ENCODE measurements at regions not wholly inside any gene's neighbourhood (a gene's known extent, or its start where the extent isn't known, plus 50 kb on each side); places are given as distances from the start of the nearest gene placed in this dataset.
A peak's percentile ranks its signal among the peaks of the same experiment; 100 is the strongest.

- WGBS (ENCODE audit: extremely low coverage, insufficient coverage, low lambda C conversion rate), result no CpG with 5 or more reads among the region's 3 CpGs
These were observed 156.6 kb downstream of the AKAIN1 start for GRCh38 chr18:5040476-5040875.

GRCh38 chr18:5036523-5036922 lies 160.5 kb downstream of the AKAIN1 start:
- no peak overlapping the region for H3K4me2 ChIP-seq (ENCODE audit: low read length)
- no peaks in the 10 kb centered on the region for H3K79me2 ChIP-seq (ENCODE audit: control insufficient read depth, insufficient read depth, low read length)
- H2BK120ac ChIP-seq (ENCODE audit: low read depth, low read length), result no peak overlapping the region
- peaks cover 2% of the 10 kb centered on the region for H3K4me1 ChIP-seq (ENCODE audit: control insufficient read depth, low read depth, low read length)
- H2BK15ac ChIP-seq (replicated peaks; ENCODE audit: low read depth), result no peak overlapping the region
- H4K5ac ChIP-seq (ENCODE audit: low read length), result no peak overlapping the region
- no peak overlapping the region for H3K56ac ChIP-seq (ENCODE audit: low read length)
- peak; percentile 46 for DNase-seq
- no peak overlapping the region for H3K4ac ChIP-seq (ENCODE audit: low read depth, low read length)
- no peak overlapping the region for H4K8ac ChIP-seq (ENCODE audit: low read depth, low read length)
- H3K79me1 ChIP-seq (ENCODE audit: low read length), result no peaks in the 10 kb centered on the region
- no peak overlapping the region for H3K4me3 ChIP-seq (ENCODE audit: low read length)
- H3K27ac ChIP-seq (ENCODE audit: low read depth, low read length), result no peak overlapping the region
- no peak overlapping the region for H2AK5ac ChIP-seq (ENCODE audit: low read length)
- no peak overlapping the region for H3K18ac ChIP-seq (ENCODE audit: low read length)
- no peaks in the 10 kb centered on the region for H3K36me3 ChIP-seq (ENCODE audit: control insufficient read depth, insufficient read depth, low read length)
- no peak overlapping the region for H3K9ac ChIP-seq (ENCODE audit: low read length)
- no peak overlapping the region for H2BK5ac ChIP-seq (ENCODE audit: low read length)
- no peaks in the 10 kb centered on the region for H3K27me3 ChIP-seq (ENCODE audit: insufficient read depth, low read length, poor library complexity)
- H3K23ac ChIP-seq (ENCODE audit: low read length), result no peak overlapping the region

More at GRCh38 chr18:5040476-5040875, 156.6 kb downstream of the AKAIN1 start:
- no peaks in the 10 kb centered on the region for H3K27me3 ChIP-seq (ENCODE audit: insufficient read depth, low read length, poor library complexity)
- peaks cover 2% of the 10 kb centered on the region for H3K4me1 ChIP-seq (ENCODE audit: control insufficient read depth, low read depth, low read length)
- no peak overlapping the region for H3K4ac ChIP-seq (ENCODE audit: low read depth, low read length)
- H3K9ac ChIP-seq (ENCODE audit: low read length), result no peak overlapping the region
- H2BK120ac ChIP-seq (ENCODE audit: low read depth, low read length), result no peak overlapping the region
- H4K8ac ChIP-seq (ENCODE audit: low read depth, low read length), result no peak overlapping the region
- H2AK5ac ChIP-seq (ENCODE audit: low read length), result no peak overlapping the region
- H3K36me3 ChIP-seq (ENCODE audit: control insufficient read depth, insufficient read depth, low read length), result no peaks in the 10 kb centered on the region
- H4K5ac ChIP-seq (ENCODE audit: low read length), result no peak overlapping the region
- H2BK15ac ChIP-seq (replicated peaks; ENCODE audit: low read depth), result no peak overlapping the region
- H2BK5ac ChIP-seq (ENCODE audit: low read length), result no peak overlapping the region
- no peak overlapping the region for H3K23ac ChIP-seq (ENCODE audit: low read length)
- H3K18ac ChIP-seq (ENCODE audit: low read length), result no peak overlapping the region
- no peak overlapping the region for H3K4me2 ChIP-seq (ENCODE audit: low read length)
- no peak overlapping the region for H3K27ac ChIP-seq (ENCODE audit: low read depth, low read length)
- H3K56ac ChIP-seq (ENCODE audit: low read length), result no peak overlapping the region
- no peak for DNase-seq
- H3K79me1 ChIP-seq (ENCODE audit: low read length), result no peaks in the 10 kb centered on the region
- no peak overlapping the region for H3K4me3 ChIP-seq (ENCODE audit: low read length)
- H3K79me2 ChIP-seq (ENCODE audit: control insufficient read depth, insufficient read depth, low read length), result no peaks in the 10 kb centered on the region

- DNase-seq, result no peak
- H3K27me3 ChIP-seq (ENCODE audit: insufficient read depth, low read length, poor library complexity), result no peaks in the 10 kb centered on the region
- H2BK15ac ChIP-seq (replicated peaks; ENCODE audit: low read depth), result no peak overlapping the region
- no peak overlapping the region for H3K4ac ChIP-seq (ENCODE audit: low read depth, low read length)
- no CpG with 5 or more reads among the region's 2 CpGs for WGBS (ENCODE audit: extremely low coverage, insufficient coverage, low lambda C conversion rate)
- no peak overlapping the region for H3K18ac ChIP-seq (ENCODE audit: low read length)
- no peak overlapping the region for H3K56ac ChIP-seq (ENCODE audit: low read length)
- no peaks in the 10 kb centered on the region for H3K4me1 ChIP-seq (ENCODE audit: control insufficient read depth, low read depth, low read length)
- H3K4me2 ChIP-seq (ENCODE audit: low read length), result no peak overlapping the region
- no peak overlapping the region for H2BK5ac ChIP-seq (ENCODE audit: low read length)
- no peak overlapping the region for H3K9ac ChIP-seq (ENCODE audit: low read length)
- H3K79me1 ChIP-seq (ENCODE audit: low read length), result no peaks in the 10 kb centered on the region
- H3K23ac ChIP-seq (ENCODE audit: low read length), result no peak overlapping the region
- H3K4me3 ChIP-seq (ENCODE audit: low read length), result no peak overlapping the region
- no peak overlapping the region for H2AK5ac ChIP-seq (ENCODE audit: low read length)
- H3K36me3 ChIP-seq (ENCODE audit: control insufficient read depth, insufficient read depth, low read length), result no peaks in the 10 kb centered on the region
- no peak overlapping the region for H2BK120ac ChIP-seq (ENCODE audit: low read depth, low read length)
- H3K79me2 ChIP-seq (ENCODE audit: control insufficient read depth, insufficient read depth, low read length), result no peaks in the 10 kb centered on the region
- no peak overlapping the region for H4K5ac ChIP-seq (ENCODE audit: low read length)
- H3K27ac ChIP-seq (ENCODE audit: low read depth, low read length), result no peak overlapping the region
- no peak overlapping the region for H4K8ac ChIP-seq (ENCODE audit: low read depth, low read length)
These were observed 165.8 kb downstream of the AKAIN1 start for GRCh38 chr18:5031216-5031615.

- Histone ChIP-seq H3K18ac (ENCODE audit: low read length) (no peak overlapping the region), H3K56ac (ENCODE audit: low read length) (no peak overlapping the region), H4K8ac (ENCODE audit: low read depth, low read length) (no peak overlapping the region), H4K5ac (ENCODE audit: low read length) (no peak overlapping the region), H3K4me1 (ENCODE audit: control insufficient read depth, low read depth, low read length) (no peaks in the 10 kb centered on the region), H2BK5ac (ENCODE audit: low read length) (no peak overlapping the region), H2AK5ac (ENCODE audit: low read length) (no peak overlapping the region), H2BK15ac (replicated peaks; ENCODE audit: low read depth) (no peak overlapping the region), H3K79me2 (ENCODE audit: control insufficient read depth, insufficient read depth, low read length) (no peaks in the 10 kb centered on the region), H3K4me2 (ENCODE audit: low read length) (no peak overlapping the region), H3K36me3 (ENCODE audit: control insufficient read depth, insufficient read depth, low read length) (no peaks in the 10 kb centered on the region), H3K4me3 (ENCODE audit: low read length) (no peak overlapping the region), H3K27ac (ENCODE audit: low read depth, low read length) (no peak overlapping the region), H2BK120ac (ENCODE audit: low read depth, low read length) (no peak overlapping the region), H3K4ac (ENCODE audit: low read depth, low read length) (no peak overlapping the region), H3K23ac (ENCODE audit: low read length) (no peak overlapping the region), H3K9ac (ENCODE audit: low read length) (no peak overlapping the region), H3K79me1 (ENCODE audit: low read length) (no peaks in the 10 kb centered on the region), H3K27me3 (ENCODE audit: insufficient read depth, low read length, poor library complexity) (no peaks in the 10 kb centered on the region)
- no CpG with 5 or more reads among the region's 3 CpGs for WGBS (ENCODE audit: extremely low coverage, insufficient coverage, low lambda C conversion rate)
- DNase-seq, result no peak
These were observed 166.4 kb downstream of the AKAIN1 start for GRCh38 chr18:5030636-5031035.

GRCh38 chr18:5029592-5029991 lies 167.5 kb downstream of the AKAIN1 start:
- no CpG with 5 or more reads among the region's 5 CpGs for WGBS (ENCODE audit: extremely low coverage, insufficient coverage, low lambda C conversion rate)
- DNase-seq, result no peak
- no peaks in the 10 kb centered on the region for H3K36me3 ChIP-seq (ENCODE audit: control insufficient read depth, insufficient read depth, low read length)
- H3K79me1 ChIP-seq (ENCODE audit: low read length), result no peaks in the 10 kb centered on the region
- no peak overlapping the region for H3K4me2 ChIP-seq (ENCODE audit: low read length)
- H3K4ac ChIP-seq (ENCODE audit: low read depth, low read length), result no peak overlapping the region
- H3K79me2 ChIP-seq (ENCODE audit: control insufficient read depth, insufficient read depth, low read length), result no peaks in the 10 kb centered on the region
- H3K4me1 ChIP-seq (ENCODE audit: control insufficient read depth, low read depth, low read length), result no peaks in the 10 kb centered on the region
- no peak overlapping the region for H3K18ac ChIP-seq (ENCODE audit: low read length)
- H3K56ac ChIP-seq (ENCODE audit: low read length), result no peak overlapping the region
- no peak overlapping the region for H3K9ac ChIP-seq (ENCODE audit: low read length)
- no peak overlapping the region for H4K5ac ChIP-seq (ENCODE audit: low read length)
- H3K4me3 ChIP-seq (ENCODE audit: low read length), result no peak overlapping the region
- no peak overlapping the region for H3K27ac ChIP-seq (ENCODE audit: low read depth, low read length)
- no peaks in the 10 kb centered on the region for H3K27me3 ChIP-seq (ENCODE audit: insufficient read depth, low read length, poor library complexity)
- H2BK15ac ChIP-seq (replicated peaks; ENCODE audit: low read depth), result no peak overlapping the region
- H2BK120ac ChIP-seq (ENCODE audit: low read depth, low read length), result no peak overlapping the region
- no peak overlapping the region for H3K23ac ChIP-seq (ENCODE audit: low read length)
- H2BK5ac ChIP-seq (ENCODE audit: low read length), result no peak overlapping the region
- H2AK5ac ChIP-seq (ENCODE audit: low read length), result no peak overlapping the region
- no peak overlapping the region for H4K8ac ChIP-seq (ENCODE audit: low read depth, low read length)

- Histone ChIP-seq H4K5ac (ENCODE audit: low read length) (no peak overlapping the region), H3K4me1 (ENCODE audit: control insufficient read depth, low read depth, low read length) (no peaks in the 10 kb centered on the region), H3K79me1 (ENCODE audit: low read length) (no peaks in the 10 kb centered on the region), H3K23ac (ENCODE audit: low read length) (no peak overlapping the region), H3K9ac (ENCODE audit: low read length) (no peak overlapping the region), H3K27me3 (ENCODE audit: insufficient read depth, low read length, poor library complexity) (no peaks in the 10 kb centered on the region), H2BK5ac (ENCODE audit: low read length) (no peak overlapping the region), H3K4me3 (ENCODE audit: low read length) (no peak overlapping the region), H3K18ac (ENCODE audit: low read length) (no peak overlapping the region), H2AK5ac (ENCODE audit: low read length) (no peak overlapping the region), H2BK15ac (replicated peaks; ENCODE audit: low read depth) (no peak overlapping the region), H3K4me2 (ENCODE audit: low read length) (no peak overlapping the region), H3K4ac (ENCODE audit: low read depth, low read length) (no peak overlapping the region), H3K36me3 (ENCODE audit: control insufficient read depth, insufficient read depth, low read length) (no peaks in the 10 kb centered on the region), H2BK120ac (ENCODE audit: low read depth, low read length) (no peak overlapping the region), H4K8ac (ENCODE audit: low read depth, low read length) (no peak overlapping the region), H3K27ac (ENCODE audit: low read depth, low read length) (no peak overlapping the region), H3K79me2 (ENCODE audit: control insufficient read depth, insufficient read depth, low read length) (no peaks in the 10 kb centered on the region), H3K56ac (ENCODE audit: low read length) (no peak overlapping the region)
- DNase-seq, result no peak
- no CpG with 5 or more reads among the region's 2 CpGs for WGBS (ENCODE audit: extremely low coverage, insufficient coverage, low lambda C conversion rate)
These were observed 172.3 kb downstream of the AKAIN1 start for GRCh38 chr18:5024741-5025140.
